Liver (tissue), 8 donors: ENCODE measurements at regions not wholly inside any gene's neighbourhood (a gene's known extent, or its start where the extent isn't known, plus 50 kb on each side); places are given as distances from the start of the nearest gene placed in this dataset.

Experiments used
- DNase-seq: peaks from one replicate; pipeline ENCODE4 v3.0.0-alpha.2; 2017; ENCODE audit warnings: low spot score
- H3K27ac ChIP-seq, 2 donors: one replicate each; pipeline ENCODE4 v1.7.0; 2013; ENCODE audit warnings: inconsistent platforms in 2 of 2, low read length in 2 of 2, control low read depth in 1 of 2, low read depth in 1 of 2, mild to moderate bottlenecking in 1 of 2
- H3K27me3 ChIP-seq, 4 donors: one replicate each; pipeline versions ENCODE4 v1.6.1 to v1.7.0; 2013; ENCODE audit warnings: low read length in 3 of 4, inconsistent platforms in 1 of 4, mild to moderate bottlenecking in 1 of 4, moderate library complexity in 1 of 4; ENCODE audit not compliant: control insufficient read depth in 4 of 4, insufficient read depth in 4 of 4
- H3K36me3 ChIP-seq, 4 donors: one replicate each; pipeline versions ENCODE4 v1.6.1 to v1.7.0; 2013; ENCODE audit warnings: low read length in 3 of 4, mild to moderate bottlenecking in 3 of 4, low read depth in 1 of 4, moderate library complexity in 1 of 4; ENCODE audit not compliant: control insufficient read depth in 4 of 4, insufficient read depth in 3 of 4
- H3K4me1 ChIP-seq, 4 donors: one replicate each; pipeline versions ENCODE4 v1.6.1 to v1.7.0; 2013; ENCODE audit warnings: low read length in 3 of 4, mild to moderate bottlenecking in 3 of 4, moderate library complexity in 1 of 4; ENCODE audit not compliant: control insufficient read depth in 4 of 4, insufficient read depth in 4 of 4
- H3K4me3 ChIP-seq, 3 donors: one replicate each; pipeline versions ENCODE4 v1.6.1 to v1.7.0; 2013; ENCODE audit warnings: low read length in 3 of 3, control low read depth in 1 of 3, low read depth in 1 of 3, mild to moderate bottlenecking in 1 of 3
- H3K9ac ChIP-seq, 2 donors: one replicate each; pipeline ENCODE4 v1.7.0; 2013; ENCODE audit warnings: low read length in 2 of 2, mild to moderate bottlenecking in 2 of 2, moderate library complexity in 2 of 2, control low read depth in 1 of 2, low read depth in 1 of 2
- H3K9me3 ChIP-seq, 4 donors: one replicate each; pipeline versions ENCODE4 v1.6.1 to v1.7.0; 2013; ENCODE audit warnings: low read length in 3 of 4; ENCODE audit not compliant: control insufficient read depth in 4 of 4
- CTCF ChIP-seq: fragments of 150-350 bp; IDR thresholded peaks from 2 replicates; pipeline ENCODE4 v1.5.1; 2017; ENCODE audit warnings: improper control_type of control experiment, low read depth, low read length; ENCODE audit not compliant: missing input control
- EGR1 ChIP-seq, 2 donors: IDR thresholded peaks; 2 replicates each; pipeline ENCODE4 v1.6.1; 2016 to 2018; ENCODE audit warnings: antibody characterized with exemption in 2 of 2, low read depth in 2 of 2
- HNF4G ChIP-seq: IDR thresholded peaks from 2 replicates; pipeline ENCODE4 v1.6.1; 2016; ENCODE audit warnings: antibody characterized with exemption
- JUND ChIP-seq, 2 donors: IDR thresholded peaks; 2 replicates each; pipeline ENCODE4 v1.6.1; 2016; ENCODE audit warnings: antibody characterized with exemption in 2 of 2
- NR2F2 ChIP-seq: IDR thresholded peaks from 2 replicates; pipeline ENCODE4 v1.6.1; 2016; ENCODE audit warnings: antibody characterized with exemption
- RAD21 ChIP-seq, 2 donors: IDR thresholded peaks; 2 replicates each; pipeline ENCODE4 v1.6.1; 2016; ENCODE audit warnings: antibody characterized with exemption in 2 of 2, mild to moderate bottlenecking in 2 of 2
- TAF1 ChIP-seq: conservative IDR thresholded peaks from 2 replicates; pipeline ENCODE4 v1.6.1; 2016; ENCODE audit warnings: antibody characterized with exemption, mild to moderate bottlenecking
- YY1 ChIP-seq: IDR thresholded peaks from 2 replicates; pipeline ENCODE4 v1.6.1; 2016; ENCODE audit warnings: antibody characterized with exemption, mild to moderate bottlenecking
- ZBTB33 ChIP-seq: IDR thresholded peaks from 2 replicates; pipeline ENCODE4 v1.6.1; 2016; ENCODE audit warnings: antibody characterized with exemption
- WGBS: extraction: QIAGEN DNeasy Blood & Tissue Kit; methylation state at CpG from one replicate; pipeline ENCODE4 v1.1.7; 2013; 5-methylcytosine and 5-hydroxymethylcytosine counted together
- TF ChIP-seq, protein P1 (sequence below): IDR thresholded peaks from 2 replicates; pipeline ENCODE4 v1.6.1; 2016; ENCODE audit warnings: antibody characterized with exemption, mild to moderate bottlenecking
- donor health status: healthy.
- donor health status: healthy.
- donor health status: healthy.
- donor health status: healthy.
- donor health status: healthy.

GRCh38 chr21:28783641-28784185 lies 209.0 kb downstream of the LTN1 start:
- Histone ChIP-seq H3K4me1 (no peaks in the 10 kb centered on the region), H3K4me3 (no peak overlapping the region), H3K36me3 (no peaks in the 10 kb centered on the region), H3K27ac (no peak overlapping the region), H3K27me3 (no peaks in the 10 kb centered on the region), H3K9me3 (no peaks in the 10 kb centered on the region), H3K9ac (no peak overlapping the region)
- 94% methylated on average over 32 of the region's 32 CpGs for WGBS
- no peak for TF ChIP-seq JUND (IDR thresholded peaks at IDR 0.05)
- no peak for TF ChIP-seq NR2F2
- TF ChIP-seq YY1 = no peak
- TF ChIP-seq HNF4G = no peak
- TF ChIP-seq EGR1 (IDR thresholded peaks at IDR 0.05; ENCODE audit: low read depth in 2 of 2) = no peak
- no peak for TF ChIP-seq TAF1
- no peak for TF ChIP-seq ZBTB33
- no peak for DNase-seq

GRCh38 chr21:28781602-28782276 lies 210.9 kb downstream of the LTN1 start:
- no peak overlapping the region for H3K27ac ChIP-seq
- no peaks in the 10 kb centered on the region for H3K4me1 ChIP-seq
- TF ChIP-seq, protein P1, sequence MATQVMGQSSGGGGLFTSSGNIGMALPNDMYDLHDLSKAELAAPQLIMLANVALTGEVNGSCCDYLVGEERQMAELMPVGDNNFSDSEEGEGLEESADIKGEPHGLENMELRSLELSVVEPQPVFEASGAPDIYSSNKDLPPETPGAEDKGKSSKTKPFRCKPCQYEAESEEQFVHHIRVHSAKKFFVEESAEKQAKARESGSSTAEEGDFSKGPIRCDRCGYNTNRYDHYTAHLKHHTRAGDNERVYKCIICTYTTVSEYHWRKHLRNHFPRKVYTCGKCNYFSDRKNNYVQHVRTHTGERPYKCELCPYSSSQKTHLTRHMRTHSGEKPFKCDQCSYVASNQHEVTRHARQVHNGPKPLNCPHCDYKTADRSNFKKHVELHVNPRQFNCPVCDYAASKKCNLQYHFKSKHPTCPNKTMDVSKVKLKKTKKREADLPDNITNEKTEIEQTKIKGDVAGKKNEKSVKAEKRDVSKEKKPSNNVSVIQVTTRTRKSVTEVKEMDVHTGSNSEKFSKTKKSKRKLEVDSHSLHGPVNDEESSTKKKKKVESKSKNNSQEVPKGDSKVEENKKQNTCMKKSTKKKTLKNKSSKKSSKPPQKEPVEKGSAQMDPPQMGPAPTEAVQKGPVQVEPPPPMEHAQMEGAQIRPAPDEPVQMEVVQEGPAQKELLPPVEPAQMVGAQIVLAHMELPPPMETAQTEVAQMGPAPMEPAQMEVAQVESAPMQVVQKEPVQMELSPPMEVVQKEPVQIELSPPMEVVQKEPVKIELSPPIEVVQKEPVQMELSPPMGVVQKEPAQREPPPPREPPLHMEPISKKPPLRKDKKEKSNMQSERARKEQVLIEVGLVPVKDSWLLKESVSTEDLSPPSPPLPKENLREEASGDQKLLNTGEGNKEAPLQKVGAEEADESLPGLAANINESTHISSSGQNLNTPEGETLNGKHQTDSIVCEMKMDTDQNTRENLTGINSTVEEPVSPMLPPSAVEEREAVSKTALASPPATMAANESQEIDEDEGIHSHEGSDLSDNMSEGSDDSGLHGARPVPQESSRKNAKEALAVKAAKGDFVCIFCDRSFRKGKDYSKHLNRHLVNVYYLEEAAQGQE = no peak
- TF ChIP-seq TAF1 = no peak
- TF ChIP-seq NR2F2 = peak; percentile 41
- TF ChIP-seq JUND (IDR thresholded peaks at IDR 0.05) = peak in 1 of 2 donors; percentile 9
- peak; percentile 44 for TF ChIP-seq CTCF
- peak; percentile 53 to 66 for TF ChIP-seq RAD21 (IDR thresholded peaks at IDR 0.05)
- no peaks in the 10 kb centered on the region for H3K36me3 ChIP-seq
- no peaks in the 10 kb centered on the region for H3K9me3 ChIP-seq
- no peaks in the 10 kb centered on the region for H3K27me3 ChIP-seq
- H3K9ac ChIP-seq = no peak overlapping the region
- DNase-seq = no peak
- no peak overlapping the region for H3K4me3 ChIP-seq
